C4-2B (cell line): ENCODE measurements at regions not wholly inside any gene's neighbourhood (a gene's known extent, or its start where the extent isn't known, plus 50 kb on each side); places are given as distances from the start of the nearest gene placed in this dataset.

Source experiments
- H3K27ac ChIP-seq: fragments of 450-650 bp; 2 replicates; pipeline ENCODE4 v1.5.1; 2017
- ZFX ChIP-seq: fragments of 450-650 bp; IDR thresholded peaks from 2 replicates; pipeline ENCODE4 v1.6.1; 2017
- TF ChIP-seq, protein P1 (sequence below): fragments of 450-650 bp; conservative IDR thresholded peaks from 2 replicates; pipeline ENCODE4 v1.5.1; 2017; ENCODE audit warnings: mild to moderate bottlenecking

DNA sequence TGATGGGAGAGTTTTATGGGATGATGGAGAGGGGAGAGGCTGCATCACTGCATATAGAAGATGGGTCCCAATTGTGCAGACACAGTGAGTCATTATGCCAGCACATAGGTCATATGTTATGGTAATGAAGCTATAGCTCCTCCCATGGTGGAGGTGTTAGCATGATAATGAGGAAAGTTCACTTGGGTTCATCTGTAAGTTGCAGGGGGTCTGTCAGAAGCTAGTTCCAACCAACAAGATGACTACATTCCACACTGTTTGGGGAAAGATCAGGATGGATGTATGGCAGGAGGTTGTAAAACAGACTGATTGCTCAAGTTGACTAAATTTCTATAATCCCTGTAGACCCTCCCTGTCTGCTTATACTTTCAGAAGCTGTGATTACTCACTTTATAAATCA is 561.3 kb downstream of the C12orf50 start:
- no peak for TF ChIP-seq ZFX
- TF ChIP-seq, protein P1, sequence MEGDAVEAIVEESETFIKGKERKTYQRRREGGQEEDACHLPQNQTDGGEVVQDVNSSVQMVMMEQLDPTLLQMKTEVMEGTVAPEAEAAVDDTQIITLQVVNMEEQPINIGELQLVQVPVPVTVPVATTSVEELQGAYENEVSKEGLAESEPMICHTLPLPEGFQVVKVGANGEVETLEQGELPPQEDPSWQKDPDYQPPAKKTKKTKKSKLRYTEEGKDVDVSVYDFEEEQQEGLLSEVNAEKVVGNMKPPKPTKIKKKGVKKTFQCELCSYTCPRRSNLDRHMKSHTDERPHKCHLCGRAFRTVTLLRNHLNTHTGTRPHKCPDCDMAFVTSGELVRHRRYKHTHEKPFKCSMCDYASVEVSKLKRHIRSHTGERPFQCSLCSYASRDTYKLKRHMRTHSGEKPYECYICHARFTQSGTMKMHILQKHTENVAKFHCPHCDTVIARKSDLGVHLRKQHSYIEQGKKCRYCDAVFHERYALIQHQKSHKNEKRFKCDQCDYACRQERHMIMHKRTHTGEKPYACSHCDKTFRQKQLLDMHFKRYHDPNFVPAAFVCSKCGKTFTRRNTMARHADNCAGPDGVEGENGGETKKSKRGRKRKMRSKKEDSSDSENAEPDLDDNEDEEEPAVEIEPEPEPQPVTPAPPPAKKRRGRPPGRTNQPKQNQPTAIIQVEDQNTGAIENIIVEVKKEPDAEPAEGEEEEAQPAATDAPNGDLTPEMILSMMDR, result no peak
- no peak overlapping the region for H3K27ac ChIP-seq

DNA sequence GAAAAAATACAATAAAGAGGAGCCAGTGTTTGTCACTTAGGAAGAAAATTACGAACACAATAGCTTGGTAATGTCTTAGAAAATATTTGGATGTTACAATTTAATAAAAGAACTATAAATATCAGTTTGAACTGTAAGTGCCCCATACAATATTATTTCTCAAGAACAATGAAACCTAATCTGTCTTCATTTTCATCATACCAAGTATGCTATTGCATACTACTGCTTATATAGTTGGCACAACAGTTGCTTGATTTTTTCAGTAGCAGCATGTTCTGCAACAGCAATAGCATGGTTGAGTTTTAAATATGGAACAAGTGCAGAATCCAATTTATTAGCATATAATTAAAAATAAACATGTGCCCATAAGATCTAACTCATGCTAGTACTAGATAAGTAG is 564.6 kb downstream of the C12orf50 start:
- H3K27ac ChIP-seq, result no peak overlapping the region
- TF ChIP-seq ZFX, result no peak
- TF ChIP-seq, protein P1, result no peak

DNA sequence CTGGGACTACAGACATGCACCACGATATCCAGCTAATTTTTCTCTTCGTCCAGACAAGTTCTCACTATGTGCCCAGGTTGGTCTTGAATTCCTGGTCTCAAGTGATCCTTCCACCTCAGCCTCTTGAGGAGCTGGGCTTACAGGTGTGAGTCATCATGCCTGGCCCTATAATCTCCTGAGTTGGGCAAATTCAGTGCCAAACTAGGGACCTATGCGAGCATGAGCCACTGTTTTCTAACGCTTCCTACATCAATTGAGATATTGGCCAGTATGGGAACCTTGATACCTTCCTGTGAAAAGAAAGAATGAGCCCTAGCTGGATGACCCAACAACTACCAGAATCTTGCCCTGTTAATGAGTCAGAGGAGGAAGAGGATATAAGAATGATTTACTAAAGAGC is 585.2 kb downstream of the C12orf50 start:
- TF ChIP-seq, protein P1, result no peak
- TF ChIP-seq ZFX, result no peak
- H3K27ac ChIP-seq, result no peak overlapping the region

DNA sequence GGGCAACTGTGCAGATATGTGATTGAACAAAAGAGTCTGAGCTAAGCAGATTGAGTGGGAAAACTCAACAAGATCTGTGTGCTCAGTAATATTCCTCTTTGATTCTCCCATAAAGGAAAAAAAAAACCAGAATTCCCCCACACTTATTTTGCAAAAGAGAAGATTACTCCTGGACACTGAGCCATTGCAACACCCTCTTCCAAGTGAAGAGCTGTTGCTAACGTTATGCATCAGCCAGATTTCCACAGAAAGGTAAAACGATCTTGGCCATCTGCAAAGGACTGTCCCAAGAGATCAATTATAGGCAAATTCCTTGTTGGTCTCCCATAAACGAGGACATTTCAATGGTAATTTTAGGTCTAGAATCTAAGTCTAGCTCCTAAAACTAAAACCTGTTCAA is 587.7 kb downstream of the C12orf50 start:
- TF ChIP-seq ZFX, result no peak
- TF ChIP-seq, protein P1, result no peak
- H3K27ac ChIP-seq, result no peak overlapping the region

DNA sequence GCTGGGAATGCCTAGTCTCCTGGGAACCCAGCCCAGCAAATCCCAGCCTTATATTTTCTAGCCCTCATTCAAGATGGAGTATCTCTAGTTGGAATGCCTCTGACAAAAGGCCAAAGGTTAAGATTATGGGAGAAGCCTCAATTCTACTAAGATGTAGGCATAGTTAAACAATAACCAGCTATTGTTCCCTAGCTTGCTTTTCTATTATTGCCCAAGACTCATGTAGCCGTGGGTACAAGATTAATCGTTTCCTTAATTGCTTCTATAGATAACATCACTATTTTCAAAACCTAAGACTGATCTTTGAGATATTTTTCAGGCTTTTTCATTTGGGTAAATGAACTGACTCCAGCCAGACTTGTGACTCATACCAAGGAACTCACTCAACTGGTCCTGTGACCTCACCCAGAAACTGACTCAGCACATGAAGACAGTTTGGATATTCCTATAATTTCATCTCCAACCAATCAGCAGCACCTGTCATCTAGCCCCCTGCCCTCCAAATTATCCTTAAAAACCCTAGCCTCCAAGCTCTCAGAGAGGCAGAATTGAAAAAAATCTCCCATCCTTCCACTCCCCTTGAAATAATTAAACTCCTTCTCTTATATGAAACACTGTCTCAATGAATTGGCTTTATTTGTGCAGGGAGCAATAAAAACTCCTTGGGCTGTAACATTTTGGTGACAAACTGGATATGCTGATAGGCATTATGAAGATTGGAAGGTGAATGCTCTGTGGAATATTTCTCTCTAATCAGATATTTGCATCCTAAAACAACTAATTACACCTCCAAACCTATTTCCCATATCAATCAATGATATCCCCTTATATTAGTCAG is 589.0 kb downstream of the C12orf50 start:
- no peak for TF ChIP-seq ZFX
- TF ChIP-seq, protein P1, result no peak
- no peak overlapping the region; the same call in 1 of the 2 replicates for H3K27ac ChIP-seq

DNA sequence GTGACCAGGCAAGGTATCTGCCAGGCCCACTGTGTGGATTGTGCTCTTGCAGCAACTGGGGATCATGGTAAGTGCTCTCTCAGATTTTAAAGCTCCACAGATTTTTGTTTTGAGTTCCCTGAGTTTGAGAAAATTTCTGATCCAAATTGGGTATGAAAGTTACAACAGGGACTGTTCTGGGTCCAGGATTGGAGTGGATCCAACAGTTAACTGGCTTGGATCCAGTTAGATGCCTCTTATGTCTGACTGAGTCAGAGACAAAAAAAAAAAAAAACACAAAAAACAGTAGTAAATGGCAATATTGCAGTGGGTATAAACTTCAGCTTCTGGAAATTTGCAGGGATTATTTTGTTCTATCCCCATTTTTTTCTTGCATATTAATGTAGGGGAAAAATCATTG is 598.8 kb downstream of the C12orf50 start:
- H3K27ac ChIP-seq, result no peak overlapping the region
- TF ChIP-seq, protein P1, result no peak
- TF ChIP-seq ZFX, result no peak

DNA sequence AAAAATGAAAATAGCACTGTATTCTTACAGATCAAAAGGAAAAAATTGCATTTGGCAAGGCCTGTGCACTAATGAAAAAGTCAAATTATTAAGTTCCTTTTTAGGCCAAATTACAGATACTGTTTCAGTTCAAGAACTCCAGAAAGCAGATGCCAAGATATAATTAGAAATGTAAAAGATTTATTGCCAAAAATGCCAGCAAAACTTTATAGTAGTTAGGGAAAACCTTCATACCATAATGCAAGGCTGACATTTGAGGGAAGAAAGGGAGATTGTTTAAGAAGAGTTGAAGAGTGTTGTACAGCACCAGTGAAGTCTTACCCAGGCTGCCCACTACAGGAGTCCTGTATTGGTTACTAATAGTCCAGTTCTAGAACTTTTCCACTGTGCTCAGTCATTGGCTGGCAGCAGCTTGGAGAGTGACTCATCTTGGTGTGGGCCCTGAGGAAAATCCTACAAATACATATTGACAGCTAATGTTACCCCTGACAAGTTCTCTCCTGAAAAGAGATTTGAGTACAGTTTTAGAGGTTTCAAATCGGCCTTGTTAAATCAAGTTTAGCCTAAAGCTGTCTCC is 600.4 kb downstream of the C12orf50 start:
- no peak overlapping the region for H3K27ac ChIP-seq
- TF ChIP-seq, protein P1, result no peak
- TF ChIP-seq ZFX, result no peak
